Omental fat pad (tissue), 3 donors: ENCODE measurements at regions not wholly inside any gene's neighbourhood (a gene's known extent, or its start where the extent isn't known, plus 50 kb on each side); places are given as distances from the start of the nearest gene placed in this dataset.

Source experiments
- ATAC-seq: fragments of 150-250 bp; one replicate; pipeline ENCODE4 v1.9.1; 2016; ENCODE audit warnings: mild to moderate bottlenecking, moderate library complexity; ENCODE audit not compliant: low FRiP score
- DNase-seq: peaks from one replicate; pipeline ENCODE4 v3.0.0-alpha.2; 2019; ENCODE audit warnings: low spot score
- CTCF ChIP-seq, 3 donors: fragments of 450-650 bp; IDR thresholded peaks; one replicate each; pipeline ENCODE4 v1.5.1; 2016 to 2017; ENCODE audit warnings: antibody characterized with exemption in 3 of 3, mild to moderate bottlenecking in 3 of 3, moderate library complexity in 2 of 3

- DNase-seq = no peak
- ATAC-seq = no peak
- no peak for TF ChIP-seq CTCF (IDR thresholded peaks at IDR 0.05)
These were observed 138.8 kb downstream of the DTHD1 start for GRCh38 chr4:36420111-36420679.

GRCh38 chr4:36422607-36423006, 141.2 kb downstream of the DTHD1 start:
- TF ChIP-seq CTCF (IDR thresholded peaks at IDR 0.05) = no peak
- ATAC-seq (no peak), DNase-seq (no peak)

- ATAC-seq = no peak
- TF ChIP-seq CTCF (IDR thresholded peaks at IDR 0.05) = no peak
- DNase-seq = no peak
These were observed 145.3 kb downstream of the DTHD1 start for GRCh38 chr4:36426741-36427140.

- no peak for DNase-seq
- TF ChIP-seq CTCF (IDR thresholded peaks at IDR 0.05) = no peak
- no peak for ATAC-seq
These were observed 146.3 kb downstream of the DTHD1 start for GRCh38 chr4:36427696-36428095.

- ATAC-seq (no peak), DNase-seq (no peak)
- no peak for TF ChIP-seq CTCF (IDR thresholded peaks at IDR 0.05)
These were observed 151.2 kb downstream of the DTHD1 start for GRCh38 chr4:36432586-36432985.

GRCh38 chr4:36439556-36439955, 158.1 kb downstream of the DTHD1 start:
- no peak for DNase-seq
- TF ChIP-seq CTCF (IDR thresholded peaks at IDR 0.05) = no peak
- no peak for ATAC-seq

- TF ChIP-seq CTCF (IDR thresholded peaks at IDR 0.05) = no peak
- no peak for ATAC-seq
- no peak for DNase-seq
These were observed 164.1 kb downstream of the DTHD1 start for GRCh38 chr4:36445480-36445879.
